H9 (cell line): ENCODE measurements at regions not wholly inside any gene's neighbourhood (a gene's known extent, or its start where the extent isn't known, plus 50 kb on each side); places are given as distances from the start of the nearest gene placed in this dataset.

Experiments
- DNase-seq: peaks from one replicate; pipeline ENCODE4 v3.0.0-alpha.2; 2017
- H2AFZ ChIP-seq: one replicate; pipeline ENCODE4 v1.6.1; 2013; ENCODE audit warnings: mild to moderate bottlenecking, low read length, control low read depth, moderate library complexity
- H2AK5ac ChIP-seq: 2 replicates; pipeline ENCODE4 v1.6.1; 2013; ENCODE audit warnings: low read length, control low read depth, mixed read lengths; ENCODE audit not compliant: insufficient read length
- H2BK120ac ChIP-seq: one replicate; pipeline ENCODE4 v1.6.1; 2013; ENCODE audit warnings: low read depth, mild to moderate bottlenecking, low read length, control low read depth, inconsistent platforms; ENCODE audit not compliant: poor library complexity, severe bottlenecking
- H2BK12ac ChIP-seq: 2 replicates; pipeline ENCODE4 v1.6.1; 2013; ENCODE audit warnings: low read length, control low read depth, mixed read lengths, low read depth; ENCODE audit not compliant: insufficient read length
- H2BK15ac ChIP-seq: 2 replicates; pipeline ENCODE4 v1.6.1; 2013; ENCODE audit warnings: low read depth, low read length, control low read depth
- H2BK20ac ChIP-seq: one replicate; pipeline ENCODE4 v1.6.1; 2013; ENCODE audit warnings: low read depth, mild to moderate bottlenecking, low read length, control low read depth, inconsistent platforms; ENCODE audit not compliant: poor library complexity, severe bottlenecking
- H2BK5ac ChIP-seq: 2 replicates; pipeline ENCODE4 v1.6.1; 2013; ENCODE audit warnings: low read length, control low read depth, mixed read lengths; ENCODE audit not compliant: insufficient read length
- H3K14ac ChIP-seq: 2 replicates; pipeline ENCODE4 v1.6.1; 2013; ENCODE audit warnings: low read length, control low read depth; ENCODE audit not compliant: insufficient read depth
- H3K18ac ChIP-seq: 2 replicates; pipeline ENCODE4 v1.6.1; 2013; ENCODE audit warnings: low read depth, mild to moderate bottlenecking, mixed read lengths, low read length, control low read depth; ENCODE audit not compliant: insufficient read length
- H3K23ac ChIP-seq: 2 replicates; pipeline ENCODE4 v1.6.1; 2013; ENCODE audit warnings: low read length, control low read depth, mixed read lengths, low read depth; ENCODE audit not compliant: insufficient read length
- H3K23me2 ChIP-seq: 2 replicates; pipeline ENCODE4 v1.6.1; 2013; ENCODE audit warnings: low read depth, mild to moderate bottlenecking, mixed read lengths, low read length, control low read depth; ENCODE audit not compliant: insufficient read length, poor library complexity, severe bottlenecking
- H3K27ac ChIP-seq: 2 replicates; pipeline ENCODE4 v1.5.1; 2013; ENCODE audit warnings: low read length, control low read depth, mixed read lengths, low read depth; ENCODE audit not compliant: insufficient read length
- H3K27me3 ChIP-seq: 2 replicates; pipeline ENCODE4 v1.6.1; 2013; ENCODE audit warnings: low read length, control low read depth, inconsistent platforms; ENCODE audit not compliant: insufficient read depth
- H3K4ac ChIP-seq: 2 replicates; pipeline ENCODE4 v1.6.1; 2013; ENCODE audit warnings: low read depth, mild to moderate bottlenecking, control low read depth, inconsistent platforms, low read length, moderate library complexity
- H3K4me1 ChIP-seq: 2 replicates; pipeline ENCODE4 v1.6.1; 2013; ENCODE audit warnings: low read length, control low read depth, inconsistent platforms; ENCODE audit not compliant: insufficient read depth
- H3K4me2 ChIP-seq: 2 replicates; pipeline ENCODE4 v1.6.1; 2013; ENCODE audit warnings: low read length, control low read depth, mixed read lengths; ENCODE audit not compliant: insufficient read length, insufficient read depth
- H3K56ac ChIP-seq: 2 replicates; pipeline ENCODE4 v1.6.1; 2013; ENCODE audit warnings: low read depth, mild to moderate bottlenecking, mixed read lengths, low read length, control low read depth; ENCODE audit not compliant: insufficient read length
- H3K79me1 ChIP-seq: 2 replicates; pipeline ENCODE4 v1.6.1; 2013; ENCODE audit warnings: low read depth, mild to moderate bottlenecking, moderate library complexity, low read length, control low read depth, inconsistent platforms; ENCODE audit not compliant: insufficient read depth, poor library complexity, severe bottlenecking
- H3K79me2 ChIP-seq: 2 replicates; pipeline ENCODE4 v1.6.1; 2013; ENCODE audit warnings: low read length, control low read depth, inconsistent platforms; ENCODE audit not compliant: insufficient read depth
- H3K9ac ChIP-seq: 2 replicates; pipeline ENCODE4 v1.6.1; 2013; ENCODE audit warnings: low read length, control low read depth, mixed read lengths; ENCODE audit not compliant: insufficient read length; ENCODE audit errors: extremely low read depth
- H3K9me3 ChIP-seq: one replicate; pipeline ENCODE4 v1.6.1; 2013; ENCODE audit warnings: low read depth, low read length, inconsistent platforms; ENCODE audit not compliant: control insufficient read depth
- H3T11ph ChIP-seq: one replicate; pipeline ENCODE4 v1.6.1; 2013; ENCODE audit warnings: mild to moderate bottlenecking, low read length, control low read depth, inconsistent platforms
- H4K20me1 ChIP-seq: one replicate; pipeline ENCODE4 v1.6.1; 2013; ENCODE audit not compliant: control insufficient read depth, insufficient read length, insufficient read depth
- H4K5ac ChIP-seq: 2 replicates; pipeline ENCODE4 v1.6.1; 2013; ENCODE audit warnings: low read depth, mild to moderate bottlenecking, mixed read lengths, low read length, control low read depth; ENCODE audit not compliant: insufficient read length
- H4K8ac ChIP-seq: replicated peaks from 2 replicates; pipeline ENCODE4 v1.6.1; 2013; ENCODE audit warnings: low read length, control low read depth, mixed read lengths, low read depth; ENCODE audit not compliant: insufficient read length
- H4K91ac ChIP-seq: 2 replicates; pipeline ENCODE4 v1.6.1; 2013; ENCODE audit warnings: low read depth, mild to moderate bottlenecking, moderate library complexity, mixed read lengths, low read length, control low read depth; ENCODE audit not compliant: insufficient read length
- H3K27ac Mint-ChIP-seq, 3 experiments: 2 replicates in 2 of 3; 3 replicates in 1 of 3; pipeline ENCODE4 v1.8.0; 2020 to 2021; ENCODE audit warnings: mixed read lengths in 3 of 3, mild to moderate bottlenecking in 1 of 3, moderate library complexity in 1 of 3
- H3K27me3 Mint-ChIP-seq: 2 replicates; pipeline ENCODE4 v1.8.0; 2021; ENCODE audit warnings: low read depth, mild to moderate bottlenecking, moderate library complexity, mixed read lengths
- H3K36me3 Mint-ChIP-seq, 3 experiments: 2 replicates in 2 of 3; 3 replicates in 1 of 3; pipeline ENCODE4 v1.8.0; 2020 to 2021; ENCODE audit warnings: low read depth in 3 of 3, mixed read lengths in 3 of 3; ENCODE audit not compliant: insufficient read depth in 1 of 3
- H3K4me1 Mint-ChIP-seq, 2 experiments: 2 replicates each; pipeline ENCODE4 v1.8.0; 2020; ENCODE audit warnings: mixed read lengths in 2 of 2
- H3K4me3 Mint-ChIP-seq, 2 experiments: 2 replicates in 1 of 2; 3 replicates in 1 of 2; pipeline ENCODE4 v1.8.0; 2020 to 2021; ENCODE audit warnings: mild to moderate bottlenecking in 2 of 2, mixed read lengths in 2 of 2, moderate library complexity in 1 of 2
- H3K9me3 Mint-ChIP-seq, 2 experiments: 2 replicates in 1 of 2; 3 replicates in 1 of 2; pipeline ENCODE4 v1.8.0; 2020; ENCODE audit warnings: mild to moderate bottlenecking in 2 of 2, mixed read lengths in 2 of 2, moderate library complexity in 1 of 2
- WGBS: extraction: QIAGEN DNeasy Blood & Tissue Kit; methylation state at CpG from one replicate; pipeline ENCODE4 v1.1.7; 2013; ENCODE audit warnings: missing lambda C conversion rate, low lambda C conversion rate, mixed read lengths; ENCODE audit not compliant: insufficient read length; ENCODE audit errors: extremely low coverage; 5-methylcytosine and 5-hydroxymethylcytosine counted together
- TF ChIP-seq, protein P1 (sequence below): fragments of 200-600 bp; sonication (generic); conservative IDR thresholded peaks from 3 replicates; pipeline ENCODE4 v1.8.0; 2021; ENCODE audit warnings: antibody characterized with exemption, mild to moderate bottlenecking

- no peak overlapping the region for H3T11ph ChIP-seq
- H3K27me3 ChIP-seq = no peaks in the 10 kb centered on the region
- H3K14ac ChIP-seq = no peak overlapping the region
- WGBS = no CpG with 5 or more reads among the region's 3 CpGs
- H3K4ac ChIP-seq = no peak overlapping the region
- H3K79me1 ChIP-seq = no peaks in the 10 kb centered on the region
- H3K9ac ChIP-seq = no peak overlapping the region
- H3K23ac ChIP-seq = no peak overlapping the region
- H2BK5ac ChIP-seq = no peak overlapping the region
- no peaks in the 10 kb centered on the region for H3K23me2 ChIP-seq
- TF ChIP-seq, protein P1, sequence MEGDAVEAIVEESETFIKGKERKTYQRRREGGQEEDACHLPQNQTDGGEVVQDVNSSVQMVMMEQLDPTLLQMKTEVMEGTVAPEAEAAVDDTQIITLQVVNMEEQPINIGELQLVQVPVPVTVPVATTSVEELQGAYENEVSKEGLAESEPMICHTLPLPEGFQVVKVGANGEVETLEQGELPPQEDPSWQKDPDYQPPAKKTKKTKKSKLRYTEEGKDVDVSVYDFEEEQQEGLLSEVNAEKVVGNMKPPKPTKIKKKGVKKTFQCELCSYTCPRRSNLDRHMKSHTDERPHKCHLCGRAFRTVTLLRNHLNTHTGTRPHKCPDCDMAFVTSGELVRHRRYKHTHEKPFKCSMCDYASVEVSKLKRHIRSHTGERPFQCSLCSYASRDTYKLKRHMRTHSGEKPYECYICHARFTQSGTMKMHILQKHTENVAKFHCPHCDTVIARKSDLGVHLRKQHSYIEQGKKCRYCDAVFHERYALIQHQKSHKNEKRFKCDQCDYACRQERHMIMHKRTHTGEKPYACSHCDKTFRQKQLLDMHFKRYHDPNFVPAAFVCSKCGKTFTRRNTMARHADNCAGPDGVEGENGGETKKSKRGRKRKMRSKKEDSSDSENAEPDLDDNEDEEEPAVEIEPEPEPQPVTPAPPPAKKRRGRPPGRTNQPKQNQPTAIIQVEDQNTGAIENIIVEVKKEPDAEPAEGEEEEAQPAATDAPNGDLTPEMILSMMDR = no peak
- no peaks in the 10 kb centered on the region for H3K9me3 ChIP-seq
- 0 out of 2 replicates have a peak, but pooled peaks cover 2% of the 10 kb centered on the region for H3K4me1 ChIP-seq
- no peak overlapping the region for H3K18ac ChIP-seq
- H2AK5ac ChIP-seq = no peak overlapping the region
- Mint-ChIP-seq H3K27me3 (no peaks in the 10 kb centered on the region), H3K36me3 (no peaks in the 10 kb centered on the region; a peak in 1 of 7 replicates), H3K4me1 (peaks cover 3 to 10% of the 10 kb centered on the region in 2 experiments), H3K9me3 (no peaks in the 10 kb centered on the region), H3K27ac (no peak overlapping the region), H3K4me3 (no peak overlapping the region)
- no peak overlapping the region for H2BK120ac ChIP-seq
- H3K4me2 ChIP-seq = no peak overlapping the region
- no peak overlapping the region for H2BK20ac ChIP-seq
- no peak for DNase-seq
- no peak overlapping the region for H4K5ac ChIP-seq
- H2BK15ac ChIP-seq = no peak overlapping the region
- no peaks in the 10 kb centered on the region for H3K79me2 ChIP-seq
- no peak overlapping the region for H2BK12ac ChIP-seq
- no peak overlapping the region for H4K91ac ChIP-seq
- no peak overlapping the region for H2AFZ ChIP-seq
- no peak overlapping the region for H4K8ac ChIP-seq
- H3K27ac ChIP-seq = no peak overlapping the region
- H4K20me1 ChIP-seq = no peaks in the 10 kb centered on the region
- no peak overlapping the region for H3K56ac ChIP-seq
These were observed 103.6 kb upstream of the SPATA12 start for GRCh38 chr3:56956906-56957305.
